Putamen (tissue), 1 donor: ENCODE measurements at regions not wholly inside any gene's neighbourhood (a gene's known extent, or its start where the extent isn't known, plus 50 kb on each side); places are given as distances from the start of the nearest gene placed in this dataset.

ENCODE experiments used
- DNase-seq: peaks from one replicate; pipeline ENCODE4 v3.0.0-alpha.2; 2016; ENCODE audit warnings: low spot score

DNA sequence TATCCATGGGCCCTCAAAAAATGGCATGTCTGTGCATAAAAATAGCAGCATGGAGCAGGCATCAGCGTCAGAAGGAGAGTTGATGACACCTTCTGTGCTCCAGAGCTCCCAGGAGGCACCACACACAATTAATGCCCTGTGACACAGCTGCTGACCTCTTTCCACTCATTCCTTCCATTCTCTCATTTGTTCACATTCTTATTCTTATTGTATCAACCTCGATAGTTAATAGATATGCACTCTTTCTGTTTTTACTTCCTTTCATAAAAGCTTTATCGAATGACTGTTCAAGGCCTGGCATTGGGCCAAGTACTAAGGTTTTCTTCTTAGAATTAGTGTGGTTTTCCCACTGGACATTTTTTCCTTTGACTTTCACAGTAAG lies 266.0 kb upstream of the MTNR1B start:
- DNase-seq, result no peak

DNA sequence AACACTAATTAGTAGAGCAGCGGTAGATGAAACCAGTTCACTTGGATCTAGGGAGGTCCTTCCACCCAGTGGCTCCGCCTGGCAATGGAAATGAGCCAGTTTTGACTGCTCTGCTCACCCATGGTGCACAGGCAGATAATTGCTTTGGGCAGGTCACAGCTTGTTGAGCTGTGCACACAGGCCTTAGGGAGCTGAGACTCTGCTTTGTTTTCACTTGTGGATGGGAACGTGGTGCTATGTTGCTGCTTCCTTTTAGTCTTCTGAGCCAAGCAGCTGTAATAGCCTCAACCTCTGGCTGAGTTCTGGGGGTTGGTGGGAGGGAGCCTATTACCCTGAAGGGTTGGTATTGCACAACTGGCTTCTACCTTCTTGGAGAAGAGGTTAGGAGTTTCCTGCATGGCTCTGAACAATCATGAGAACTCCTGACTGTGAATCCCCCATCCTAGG lies 262.3 kb upstream of the MTNR1B start:
- DNase-seq, result no peak

DNA sequence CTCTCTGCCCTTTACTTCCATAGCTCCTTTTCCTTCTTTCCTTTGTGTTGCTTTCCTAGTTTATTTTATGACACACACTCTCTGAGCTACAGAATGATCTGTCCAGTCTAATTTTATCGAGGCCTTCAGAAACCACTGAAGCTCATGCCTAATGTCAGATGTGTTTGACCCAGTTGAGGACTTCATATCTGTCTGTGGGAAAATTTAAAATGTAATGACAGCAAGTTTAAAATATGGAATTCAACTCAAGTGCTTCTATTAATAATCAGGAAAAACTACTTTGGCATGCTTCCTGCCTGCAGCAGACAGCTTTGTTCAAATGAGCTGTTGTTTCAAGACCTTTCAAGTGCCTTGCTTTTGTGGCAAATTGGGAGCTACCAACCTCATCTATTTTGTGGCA lies 261.8 kb upstream of the MTNR1B start:
- peak; percentile 49 for DNase-seq

DNA sequence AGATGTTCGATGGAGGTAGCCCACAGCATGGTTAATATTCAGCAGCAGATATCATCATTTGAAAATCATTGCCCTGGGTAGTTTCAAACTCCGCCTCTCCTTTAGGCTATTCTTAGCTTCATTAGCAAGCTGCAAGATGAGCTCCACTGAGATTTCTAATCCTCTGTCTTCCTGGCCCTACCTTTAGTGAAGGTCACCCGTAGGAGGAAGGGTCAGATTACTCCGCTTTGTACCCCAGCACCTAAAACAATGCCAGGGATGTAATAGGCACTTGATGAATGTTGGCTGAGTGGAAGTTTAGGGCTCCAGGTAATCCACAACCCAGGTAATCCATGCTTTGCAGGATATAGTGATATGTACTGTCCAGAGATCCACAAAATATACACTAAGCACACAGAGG lies 260.1 kb upstream of the MTNR1B start:
- DNase-seq, result peak; percentile 44

DNA sequence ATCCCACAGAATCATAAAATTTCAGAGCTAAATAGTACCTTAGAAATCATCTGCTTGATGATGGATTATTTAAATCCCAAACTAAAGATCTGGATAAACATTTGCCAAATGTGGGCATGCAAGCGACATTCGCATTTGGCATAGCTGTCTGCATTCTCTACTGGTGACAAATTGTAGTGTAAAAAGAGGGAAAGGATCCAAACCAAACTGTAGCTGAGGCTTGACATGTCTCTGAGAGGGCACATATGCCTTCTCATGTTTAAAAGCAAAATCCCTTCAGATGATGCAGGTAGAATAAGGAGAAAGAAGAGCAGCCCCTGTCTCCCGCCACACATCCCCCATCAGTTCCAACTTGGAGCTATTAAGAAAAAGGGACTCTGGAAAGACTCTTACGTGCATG lies 257.5 kb upstream of the MTNR1B start:
- DNase-seq, result no peak

DNA sequence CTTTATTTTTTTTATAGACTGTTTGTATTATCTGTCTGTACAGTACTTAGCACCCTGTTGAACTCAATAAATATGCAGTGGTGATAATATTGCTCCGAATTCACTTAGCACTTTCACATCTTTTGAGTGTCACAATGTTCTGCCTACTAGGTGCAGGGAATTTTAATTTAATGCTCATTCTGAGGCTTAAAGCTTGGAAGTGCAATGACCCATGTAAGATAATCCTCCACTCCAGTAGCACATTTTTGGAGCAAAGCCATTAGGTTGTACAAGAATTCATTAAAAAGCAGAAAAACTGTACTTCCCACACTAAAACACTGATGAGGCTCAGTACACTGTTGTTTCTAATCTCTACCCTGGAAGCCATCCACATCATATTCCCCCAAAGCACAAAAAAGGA lies 255.3 kb upstream of the MTNR1B start:
- no peak for DNase-seq

DNA sequence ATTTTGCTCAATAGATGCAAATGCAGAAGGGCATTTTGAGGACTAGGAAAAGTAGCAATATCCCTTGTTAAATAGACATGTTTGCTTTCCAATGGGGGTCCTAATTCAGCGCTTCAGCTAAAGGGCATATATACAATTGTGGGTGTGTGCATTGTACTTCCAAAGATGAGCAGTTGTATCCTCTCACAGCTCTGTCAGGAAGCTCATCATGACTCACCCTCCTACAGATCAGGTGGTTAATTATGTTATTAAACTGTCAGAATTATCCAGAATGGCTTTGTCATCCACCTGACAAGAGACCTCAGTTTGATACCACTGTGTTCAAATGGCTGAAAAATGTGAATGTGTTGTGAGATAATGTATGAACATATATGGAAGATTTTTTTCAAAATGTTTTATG lies 252.2 kb upstream of the MTNR1B start:
- DNase-seq, result peak; percentile 81

DNA sequence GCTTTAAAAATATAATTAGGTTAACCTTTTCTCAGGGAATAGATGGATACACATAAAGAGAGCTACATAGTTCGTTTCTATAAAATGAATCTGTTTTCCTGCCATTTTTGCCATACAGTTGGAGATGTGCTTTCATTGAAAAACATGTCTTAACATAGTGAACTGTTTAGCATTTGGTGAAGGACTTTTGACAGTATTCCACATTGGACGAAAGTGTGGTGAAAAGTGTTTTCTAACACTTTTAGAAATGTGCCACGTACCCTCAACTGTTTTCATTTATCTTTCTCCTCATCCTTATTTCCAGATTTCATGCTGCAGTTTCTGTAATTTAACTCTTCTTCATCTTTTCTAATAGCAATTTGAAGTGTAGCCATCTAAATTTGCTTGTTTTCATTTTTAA lies 249.1 kb upstream of the MTNR1B start:
- DNase-seq, result no peak

DNA sequence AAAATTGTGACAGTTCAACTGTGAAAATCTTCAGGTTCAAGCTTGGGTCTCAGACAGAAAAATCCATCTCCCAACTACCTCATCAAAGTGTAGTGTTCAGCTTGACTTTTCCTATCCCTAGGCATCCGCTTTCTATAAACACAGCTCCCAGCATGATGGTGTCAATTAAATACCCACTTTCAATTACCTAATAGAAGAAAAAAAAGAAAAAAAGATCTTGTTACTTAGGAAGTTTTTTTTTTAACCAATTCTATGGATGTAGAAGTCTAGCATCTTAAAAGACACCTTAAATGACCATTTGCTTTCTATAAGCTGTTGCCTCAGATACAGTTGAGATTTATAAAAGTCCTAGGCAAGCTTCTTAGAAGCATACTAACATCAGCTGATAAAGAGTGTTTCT lies 244.1 kb upstream of the MTNR1B start:
- no peak for DNase-seq

DNA sequence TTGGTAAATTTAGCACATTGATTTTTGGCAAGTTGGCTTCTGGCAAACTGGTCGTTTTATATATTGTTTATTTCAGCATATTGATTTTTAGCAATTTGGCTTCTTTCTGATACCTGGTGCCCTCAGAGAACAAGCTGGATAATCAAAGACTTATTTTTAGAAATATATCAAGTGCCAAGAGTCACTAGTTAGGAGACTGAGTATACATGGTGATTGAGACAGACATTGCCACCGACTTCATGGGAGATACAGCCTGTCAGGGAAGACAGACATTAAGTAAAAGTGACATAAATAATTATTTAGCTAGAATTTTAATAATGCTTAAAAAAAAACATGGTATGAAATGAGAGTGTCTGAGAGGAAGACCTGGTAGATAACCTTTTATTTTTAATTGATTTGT lies 242.3 kb upstream of the MTNR1B start:
- no peak for DNase-seq

DNA sequence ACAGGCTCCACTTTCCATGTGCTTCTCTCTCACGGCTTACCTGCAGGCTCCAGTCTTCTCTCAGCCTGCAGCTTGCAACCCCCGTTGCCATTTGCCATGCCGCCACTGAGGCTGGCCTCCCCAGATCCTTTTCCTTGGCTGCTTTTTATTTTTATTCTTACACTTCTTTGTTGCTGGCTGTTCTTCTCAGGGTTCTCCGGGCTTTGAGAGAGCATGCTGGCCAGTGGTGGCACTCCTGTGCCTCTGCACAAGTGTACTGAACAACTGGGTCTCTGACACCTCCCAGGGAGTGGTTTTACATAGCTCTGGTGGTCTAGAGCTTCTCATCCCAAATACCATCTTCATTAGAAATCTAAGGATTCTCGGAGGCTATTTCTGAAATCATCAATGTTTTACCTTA lies 241.7 kb upstream of the MTNR1B start:
- DNase-seq, result no peak

DNA sequence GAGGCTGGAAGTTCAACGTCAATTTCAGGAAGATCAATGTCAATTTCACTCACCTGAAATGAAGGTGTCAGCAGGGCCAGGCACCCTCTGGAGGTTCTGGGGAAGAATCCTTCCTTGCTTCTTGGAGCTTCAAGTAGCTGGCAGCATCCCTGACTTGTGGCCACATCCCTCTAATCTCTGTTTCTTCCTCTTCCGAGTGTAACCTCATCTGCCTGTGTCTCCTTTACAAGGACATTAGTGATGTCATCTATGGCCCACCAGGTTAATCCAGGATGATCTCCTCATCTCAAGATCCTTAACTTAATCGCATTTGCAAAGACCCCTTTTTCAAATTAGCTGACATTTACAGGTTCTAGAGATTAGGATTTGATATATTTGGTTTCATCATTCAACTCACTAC lies 240.8 kb upstream of the MTNR1B start:
- DNase-seq, result no peak

DNA sequence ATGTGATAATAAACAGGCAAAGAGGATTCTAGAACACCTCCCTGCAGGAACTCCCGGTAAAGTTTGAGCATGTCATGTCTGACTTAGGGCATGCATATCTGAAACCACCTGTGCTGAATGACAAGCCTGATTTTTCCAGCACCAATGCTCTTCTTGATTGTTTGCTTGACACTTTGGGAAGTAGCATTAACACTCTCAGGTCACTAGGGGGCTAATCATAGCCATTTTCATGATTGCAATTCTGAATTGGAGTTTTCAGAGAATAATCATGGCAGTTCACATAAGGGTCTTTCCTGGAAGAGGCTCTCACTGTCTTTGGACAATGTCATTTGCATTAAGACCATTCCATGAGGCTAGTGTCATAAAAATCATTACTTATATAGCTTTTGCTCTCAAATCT lies 234.4 kb upstream of the MTNR1B start:
- DNase-seq, result no peak

DNA sequence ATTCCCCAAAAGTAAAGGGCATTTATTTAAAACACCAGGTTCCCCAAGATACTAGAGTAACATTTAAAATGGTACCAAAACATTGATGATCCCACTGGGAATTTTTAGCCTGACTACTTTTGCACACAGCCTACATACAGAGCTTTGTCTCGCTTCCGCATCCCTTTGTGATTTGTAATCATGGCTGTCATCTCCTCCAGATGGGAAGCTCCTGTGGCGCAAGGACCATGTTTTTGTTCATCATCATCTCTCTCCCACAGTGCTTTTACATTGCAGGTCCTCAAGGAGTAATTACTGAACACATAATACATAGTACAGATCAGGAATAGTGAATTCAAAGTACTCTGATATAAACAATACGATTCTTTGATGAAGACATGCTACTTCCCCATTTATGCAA lies 231.2 kb upstream of the MTNR1B start:
- no peak for DNase-seq

DNA sequence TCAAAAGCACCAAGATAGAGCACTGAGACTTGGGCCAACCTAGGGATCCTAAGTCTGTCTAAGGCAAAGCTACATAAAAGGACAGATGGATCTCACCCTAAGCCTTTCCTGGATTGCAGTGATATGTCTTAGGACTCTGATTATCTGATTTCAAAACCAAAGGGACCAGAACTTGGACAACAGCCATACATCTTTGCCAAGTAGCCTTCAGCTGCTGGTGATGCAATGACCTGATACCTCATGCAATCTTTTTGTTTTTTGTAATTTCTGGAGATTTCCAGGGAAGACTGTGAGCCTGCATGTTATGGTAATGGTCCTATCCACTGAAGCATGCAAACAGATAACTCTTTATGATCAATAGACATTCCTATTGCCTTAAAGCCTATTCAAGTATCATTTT lies 230.4 kb upstream of the MTNR1B start:
- no peak for DNase-seq

DNA sequence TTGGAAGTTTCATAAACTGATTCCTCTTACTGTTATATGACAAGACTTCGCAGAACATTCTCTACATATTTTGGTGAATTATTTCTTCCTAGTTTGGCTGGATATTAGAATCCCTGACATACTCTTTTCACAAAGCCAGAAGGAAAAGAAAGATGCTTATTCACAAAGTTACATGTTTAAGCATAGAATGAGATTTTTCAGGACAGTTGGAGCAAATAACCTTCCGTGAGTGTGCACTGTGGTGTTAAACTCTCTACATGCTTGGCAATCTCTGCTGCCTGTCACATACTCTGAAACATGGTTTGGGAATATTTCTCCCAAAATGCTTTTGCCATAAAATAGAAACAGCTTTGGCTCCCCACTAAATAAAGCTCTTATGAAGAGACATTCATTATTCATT lies 230.0 kb upstream of the MTNR1B start:
- no peak for DNase-seq

DNA sequence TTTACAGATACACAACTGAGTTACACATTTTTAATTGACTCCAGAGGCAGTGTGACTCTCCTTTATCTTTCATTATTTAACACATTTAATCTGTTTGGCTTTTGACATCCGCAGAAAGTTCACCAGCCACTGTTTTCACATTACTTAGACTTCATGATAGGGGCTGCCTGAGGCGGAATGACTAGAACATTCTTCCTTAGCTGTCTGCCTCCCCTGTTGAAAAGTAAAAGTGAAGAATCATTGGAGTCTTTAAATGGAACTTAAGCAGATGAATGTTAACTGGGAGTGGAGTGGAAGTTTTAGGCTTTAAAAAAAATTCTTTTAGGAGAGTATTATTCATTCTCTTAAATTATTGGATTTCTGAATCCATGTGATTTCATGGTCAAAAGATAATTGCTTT lies 229.2 kb upstream of the MTNR1B start:
- no peak for DNase-seq

DNA sequence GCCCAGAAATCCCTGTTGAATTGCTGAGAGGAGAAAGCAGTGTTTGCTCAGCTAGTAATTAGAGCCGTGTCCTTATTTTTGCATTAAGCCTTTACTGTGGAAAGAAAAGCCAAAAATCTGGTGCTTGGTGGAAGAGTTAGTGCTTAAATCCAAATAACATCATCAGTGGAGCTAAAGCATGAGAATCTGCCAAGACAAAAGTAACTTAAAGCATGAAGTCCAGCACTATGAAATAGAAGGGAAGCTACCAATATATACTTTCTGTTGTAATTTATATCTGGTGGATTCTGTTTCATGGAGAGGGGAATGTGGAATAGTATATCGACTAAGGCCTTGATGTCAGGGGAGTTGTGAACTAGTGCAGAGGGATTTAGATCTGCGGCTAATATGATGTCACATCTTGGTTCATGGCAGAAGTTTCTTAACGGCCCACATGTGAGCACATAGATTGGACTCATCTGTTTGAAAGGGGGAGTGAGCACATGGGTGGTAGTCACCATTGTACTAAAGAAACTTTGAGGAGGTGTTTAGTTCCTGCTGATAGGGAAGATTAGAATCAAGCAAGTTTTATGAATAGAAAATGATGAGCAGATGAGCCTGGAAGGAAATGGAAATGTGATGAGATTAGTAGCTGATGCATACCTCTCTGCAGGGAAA lies 224.4 kb upstream of the MTNR1B start:
- DNase-seq, result peak; percentile 73

DNA sequence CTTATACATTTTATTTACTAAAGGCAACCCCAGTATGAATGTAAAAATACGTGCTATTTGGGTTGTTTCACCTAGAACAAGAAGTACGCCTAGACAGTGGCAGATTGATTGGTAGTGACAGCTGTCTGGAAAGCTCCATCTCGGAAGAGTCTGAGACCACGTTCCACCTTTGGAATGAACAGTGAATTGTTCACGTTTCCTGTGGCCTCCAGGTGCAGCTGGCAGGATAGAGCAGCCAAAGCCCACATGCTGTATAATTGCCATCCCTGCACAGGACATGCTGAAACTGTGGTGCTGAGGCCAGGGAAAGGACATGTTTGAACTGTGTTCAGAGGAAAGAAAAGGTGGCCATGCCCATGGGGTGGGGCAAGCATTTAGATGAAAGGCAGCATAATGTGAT lies 218.7 kb upstream of the MTNR1B start:
- no peak for DNase-seq

DNA sequence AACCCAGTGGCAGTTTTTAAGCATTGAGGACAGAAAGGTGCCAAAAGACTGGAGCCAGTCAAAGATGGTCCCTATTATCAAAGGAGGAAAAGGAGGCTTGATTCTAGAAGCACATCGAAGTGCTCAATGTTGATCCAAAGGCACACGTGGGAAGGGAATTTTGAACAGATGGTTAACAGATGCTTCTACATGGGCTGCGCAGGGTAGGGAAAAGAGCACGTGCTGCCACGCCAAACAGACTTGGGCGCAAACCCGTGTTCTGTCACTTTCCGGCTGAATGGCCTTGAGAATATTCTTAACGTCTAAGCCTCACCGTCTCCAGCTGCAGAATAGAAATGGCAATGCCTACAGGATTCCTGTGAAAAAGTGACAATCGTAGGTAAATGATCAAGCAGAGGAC lies 217.9 kb upstream of the MTNR1B start:
- DNase-seq, result no peak

DNA sequence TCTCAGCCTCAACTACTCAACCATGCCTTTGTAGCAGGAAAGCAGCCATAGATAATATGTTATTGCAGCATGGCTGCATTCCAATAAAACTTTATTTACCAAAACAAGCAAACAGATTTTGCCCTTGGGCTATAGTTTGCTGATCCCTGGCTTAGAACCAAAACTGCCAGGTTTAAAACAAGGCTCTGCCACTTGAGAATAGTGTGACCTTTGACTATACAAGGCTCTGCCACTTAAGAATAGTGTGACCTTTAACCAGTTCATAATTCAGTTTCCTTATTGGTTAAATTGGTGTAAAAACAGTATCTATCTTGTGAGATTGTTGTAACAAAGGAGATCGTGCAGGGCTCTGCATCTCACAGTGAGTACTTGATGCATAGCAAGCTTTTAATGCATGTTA lies 217.3 kb upstream of the MTNR1B start:
- DNase-seq, result no peak

DNA sequence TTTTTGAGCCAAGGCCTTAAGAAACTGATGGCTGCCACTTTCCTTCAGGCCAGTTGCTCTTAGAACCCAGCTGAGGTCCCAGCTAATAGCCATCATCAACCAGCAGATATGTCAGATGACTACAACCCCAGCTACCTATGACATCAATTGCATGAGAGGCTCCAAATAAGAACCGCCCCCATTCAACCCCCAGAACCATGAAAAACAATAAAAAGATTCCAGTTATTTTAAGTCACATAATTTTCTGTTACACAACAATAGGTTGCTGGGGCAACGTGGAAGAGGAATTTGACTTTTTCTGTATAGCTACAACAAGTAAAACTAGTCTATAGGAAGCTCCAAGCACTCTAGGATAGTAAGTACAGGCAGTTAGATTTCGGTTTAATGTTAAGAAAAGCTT lies 216.3 kb upstream of the MTNR1B start:
- DNase-seq, result peak; percentile 79

DNA sequence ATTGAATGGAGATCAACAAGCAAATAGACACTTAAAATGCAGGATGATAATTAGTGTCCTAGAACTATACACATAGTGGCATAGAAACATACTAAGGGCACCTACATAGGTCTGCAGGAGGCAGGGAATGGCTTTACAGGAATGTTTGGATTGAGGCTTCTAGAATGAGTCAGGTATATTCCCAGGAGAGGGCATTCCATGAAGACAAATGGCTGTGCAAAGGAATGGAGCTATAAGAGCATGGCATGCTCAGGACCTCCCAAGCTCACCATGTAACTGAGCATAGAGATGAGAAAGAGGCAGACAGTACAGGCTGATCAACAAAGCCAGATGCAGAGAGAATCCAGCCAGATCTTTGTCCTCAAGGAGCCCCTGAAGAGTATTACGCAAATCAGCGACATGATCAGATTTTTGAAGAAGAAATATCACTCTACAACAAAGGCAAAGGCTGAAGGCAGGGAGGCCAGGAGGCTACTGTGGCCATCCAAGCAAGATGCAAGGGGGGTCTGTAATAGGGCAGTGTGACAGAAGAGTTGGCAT lies 211.1 kb upstream of the MTNR1B start:
- no peak for DNase-seq

DNA sequence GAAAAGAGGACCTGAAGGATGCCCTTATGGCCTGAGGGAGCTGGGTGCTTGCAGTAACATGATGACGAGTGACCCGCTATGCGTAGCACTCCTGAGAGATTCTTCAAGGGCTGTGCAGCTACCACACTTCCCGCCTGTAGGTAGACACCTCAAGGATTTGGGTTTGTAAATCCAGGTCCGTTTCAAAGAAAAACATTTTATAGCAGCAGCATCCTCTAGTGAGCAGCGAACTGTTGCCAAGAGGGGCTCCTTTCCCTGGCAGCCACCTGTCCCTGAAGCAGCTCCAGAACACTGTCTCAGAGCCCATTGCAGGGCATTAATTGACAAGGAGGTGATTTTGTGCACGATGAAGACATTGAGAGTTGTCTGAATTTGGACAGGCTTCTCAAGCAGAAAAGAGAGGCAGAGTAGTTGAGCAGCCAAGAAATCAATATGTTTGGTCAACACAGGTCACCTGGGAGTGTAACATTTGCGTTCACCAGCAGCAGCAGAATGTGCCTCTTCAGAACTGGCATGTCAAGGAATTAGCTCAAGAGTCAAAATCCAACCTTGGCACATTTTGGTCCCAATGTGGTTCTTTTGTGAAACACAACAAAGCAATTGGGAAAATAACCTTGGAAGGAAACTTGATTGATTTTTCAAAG lies 209.8 kb upstream of the MTNR1B start:
- DNase-seq, result no peak
